ENCODE measurements at regions not wholly inside any gene's neighbourhood (a gene's known extent, or its start where the extent isn't known, plus 50 kb on each side); places are given as distances from the start of the nearest gene placed in this dataset.

DNA sequence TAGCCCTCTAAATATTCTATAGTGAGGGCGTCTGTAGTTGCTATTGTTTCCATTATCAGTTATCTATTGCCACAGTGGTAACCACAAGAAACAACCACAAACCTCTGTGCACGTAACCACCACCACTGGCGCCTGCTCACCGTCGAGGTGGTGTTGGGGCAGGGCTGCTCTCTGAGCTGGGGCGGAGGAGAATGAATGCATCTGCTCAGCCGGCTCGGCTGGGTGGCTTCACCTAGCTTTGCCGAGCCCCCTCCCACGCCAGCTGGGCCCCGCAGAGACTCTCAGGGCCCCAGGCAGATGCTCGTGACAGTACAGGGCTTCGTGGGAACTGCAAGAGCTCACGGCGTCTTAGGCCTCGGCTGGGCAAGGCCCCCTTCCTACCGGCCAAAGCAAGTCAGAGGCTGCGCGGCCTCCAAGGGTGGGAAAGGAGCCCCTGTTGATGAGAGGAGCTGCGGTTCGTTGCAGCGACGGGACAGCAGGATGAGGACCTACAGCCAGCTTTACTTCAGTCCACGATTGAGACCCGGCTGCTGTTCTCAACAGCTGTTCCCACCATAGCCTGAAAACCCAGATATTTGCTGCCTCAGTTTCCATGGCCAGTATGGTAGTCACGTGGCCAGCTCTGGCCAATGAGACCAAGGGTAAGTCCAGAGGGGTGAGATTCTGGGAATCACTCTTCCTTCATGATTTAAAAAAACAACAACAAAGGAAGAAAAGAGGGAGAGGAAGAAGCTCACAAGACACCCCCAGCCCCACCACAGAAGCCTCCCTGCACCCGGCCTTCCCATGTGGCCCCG, 120.2 kb upstream of the AFDN start:
- TF ChIP-seq POLR2A (IDR thresholded peaks at IDR 0.05), result no peak
- no peak for TF ChIP-seq CTCF (IDR thresholded peaks at IDR 0.05)

All from thyroid gland (tissue), 4 donors.